Choroid plexus epithelial cell (primary cell): ENCODE measurements at regions not wholly inside any gene's neighbourhood (a gene's known extent, or its start where the extent isn't known, plus 50 kb on each side); places are given as distances from the start of the nearest gene placed in this dataset.

Source experiments
- DNase-seq: peaks from one replicate; pipeline ENCODE4 v3.0.0-alpha.2; 2010; ENCODE audit warnings: low read depth
- H3K4me3 ChIP-seq: 2 replicates; pipeline ENCODE4 v1.5.1; 2011; ENCODE audit warnings: low read depth, mild to moderate bottlenecking, control low read depth, low read length, moderate library complexity
- CTCF ChIP-seq: conservative IDR thresholded peaks from 2 replicates; pipeline ENCODE4 v1.5.1; 2011; ENCODE audit warnings: low read depth, mild to moderate bottlenecking, control low read depth, inconsistent platforms, low read length, moderate library complexity

- DNase-seq: no peak
- no peak overlapping the region for H3K4me3 ChIP-seq
- TF ChIP-seq CTCF: no peak
Measured at GRCh38 chr5:143462431-143462830, 58.9 kb upstream of the NR3C1 start.

- TF ChIP-seq CTCF: no peak
- no peak overlapping the region for H3K4me3 ChIP-seq
- DNase-seq: no peak
Measured at GRCh38 chr5:143459433-143459832, 55.9 kb upstream of the NR3C1 start.

DNA sequence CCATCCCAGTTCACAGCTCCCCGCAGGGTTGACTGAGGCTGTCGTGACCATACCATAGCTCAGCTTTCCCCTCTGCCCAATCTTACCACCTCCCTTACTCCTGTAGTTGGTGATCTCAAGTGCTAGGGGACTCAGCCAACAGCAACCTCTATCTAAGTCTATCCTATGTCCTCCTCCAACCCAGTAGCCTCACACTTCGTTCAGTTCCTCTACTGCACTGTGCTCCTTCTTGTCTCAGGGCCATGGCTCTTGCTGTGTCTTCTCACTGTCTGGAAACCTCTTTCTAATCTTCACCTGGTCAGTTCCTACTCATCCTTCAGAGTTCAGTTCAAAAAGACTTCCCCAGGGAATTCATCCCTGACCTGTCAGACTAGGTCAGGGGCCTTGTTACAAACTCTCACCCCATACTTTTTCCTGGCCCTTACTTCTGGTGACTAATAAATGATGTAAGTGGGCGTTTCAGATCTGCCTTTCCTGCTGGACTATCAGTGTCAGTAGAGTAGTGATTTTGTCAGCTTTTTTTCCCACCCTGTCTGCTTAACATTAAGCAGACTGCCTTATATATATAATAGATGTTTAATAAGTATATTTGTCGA lies 53.6 kb upstream of the NR3C1 start:
- no peak overlapping the region for H3K4me3 ChIP-seq
- peak; percentile 69 for DNase-seq
- TF ChIP-seq CTCF: no peak

DNA sequence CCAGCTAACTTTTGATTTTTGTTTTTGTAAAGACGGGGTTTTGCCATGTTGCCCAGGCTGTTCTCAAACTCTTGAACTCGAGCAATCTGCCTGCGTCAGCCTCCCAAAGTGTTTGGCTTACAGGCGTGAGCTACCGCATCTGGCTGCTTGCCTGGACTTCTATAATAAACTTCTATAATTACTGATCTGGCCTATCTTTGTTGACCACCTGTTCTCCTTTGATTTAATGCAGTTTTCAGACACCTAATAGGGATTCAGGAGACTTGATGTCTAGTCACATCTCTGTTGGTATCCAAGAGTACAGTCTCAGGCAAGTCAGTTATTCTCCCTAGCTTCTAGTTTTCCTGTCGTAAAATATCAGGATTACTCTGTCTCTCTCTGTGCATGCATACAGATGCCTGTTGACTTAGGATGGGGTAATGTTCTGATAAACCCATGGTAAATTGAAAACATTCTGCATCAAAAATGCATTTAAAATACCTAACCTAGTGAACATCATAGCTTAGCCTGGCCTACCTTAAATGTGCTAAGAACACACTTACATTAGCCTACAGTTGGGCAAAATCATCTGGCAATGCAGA lies 51.5 kb upstream of the NR3C1 start:
- DNase-seq: no peak
- H3K4me3 ChIP-seq: no peak overlapping the region
- TF ChIP-seq CTCF: no peak

DNA sequence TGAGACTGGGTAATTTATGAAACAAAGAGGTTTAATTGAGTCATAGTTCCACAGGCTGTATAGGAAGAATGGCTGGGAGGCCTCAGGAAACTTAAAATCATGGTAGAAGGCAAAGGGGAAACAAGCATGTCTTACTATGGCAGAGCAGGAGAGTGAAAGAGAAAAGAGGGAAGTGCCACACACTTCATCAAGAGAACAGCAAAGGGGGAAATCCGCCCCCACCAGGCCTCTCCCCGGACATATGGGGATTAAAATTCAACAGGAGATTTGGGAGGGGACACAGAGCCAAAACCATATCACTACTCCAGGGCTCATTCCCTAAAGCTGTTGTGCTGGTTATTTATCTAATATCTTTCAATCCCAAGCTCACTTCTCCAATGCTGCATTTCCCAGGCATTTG lies 50.2 kb upstream of the NR3C1 start:
- H3K4me3 ChIP-seq: no peak overlapping the region
- no peak for DNase-seq
- no peak for TF ChIP-seq CTCF
